ENCODE measurements at regions not wholly inside any gene's neighbourhood (a gene's known extent, or its start where the extent isn't known, plus 50 kb on each side); places are given as distances from the start of the nearest gene placed in this dataset.

GRCh38 chr1:104699433-104699832 lies 949.7 kb downstream of the AMY1C start:
- no peak for DNase-seq (ENCODE audit: low read depth)

DNA sequence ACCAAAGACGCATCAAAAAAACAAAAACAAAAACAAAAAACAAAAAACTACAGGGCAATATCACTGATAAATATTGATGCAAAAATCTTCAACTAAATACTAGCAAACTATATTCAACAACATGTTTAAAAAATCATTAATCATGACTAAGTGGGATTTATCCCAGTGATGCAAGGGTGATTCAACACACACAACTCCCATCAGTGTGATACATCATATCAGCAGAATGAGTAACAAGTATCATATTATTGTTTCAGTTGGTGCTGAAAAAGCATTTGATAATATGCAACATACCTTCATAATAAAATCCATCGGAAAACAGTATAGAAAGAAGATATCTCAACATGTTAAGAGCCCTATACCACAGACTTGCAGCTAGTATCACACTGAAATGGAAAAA lies 953.0 kb downstream of the AMY1C start:
- DNase-seq (ENCODE audit: low read depth), result no peak

GRCh38 chr1:104706631-104707147 lies 957.0 kb downstream of the AMY1C start:
- no peak for DNase-seq (ENCODE audit: low read depth)

DNA sequence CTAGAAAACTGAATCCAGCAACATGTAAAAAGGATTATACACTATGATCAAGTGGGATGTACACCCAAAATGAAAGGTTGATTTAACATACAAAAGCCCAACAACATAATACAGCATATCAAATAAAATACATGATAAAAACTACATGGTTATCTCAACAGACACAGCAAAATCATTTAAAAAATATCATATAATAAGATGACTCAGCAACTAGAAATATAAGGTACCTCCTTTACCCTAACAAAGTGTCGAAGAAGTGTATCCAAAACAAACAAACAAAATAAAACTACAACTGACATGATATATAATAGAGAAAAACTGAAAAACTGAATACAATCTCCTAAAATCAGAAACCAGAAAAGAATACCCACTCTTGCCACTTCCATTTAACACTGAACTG lies 969.1 kb downstream of the AMY1C start:
- no peak for DNase-seq (ENCODE audit: low read depth)

DNA sequence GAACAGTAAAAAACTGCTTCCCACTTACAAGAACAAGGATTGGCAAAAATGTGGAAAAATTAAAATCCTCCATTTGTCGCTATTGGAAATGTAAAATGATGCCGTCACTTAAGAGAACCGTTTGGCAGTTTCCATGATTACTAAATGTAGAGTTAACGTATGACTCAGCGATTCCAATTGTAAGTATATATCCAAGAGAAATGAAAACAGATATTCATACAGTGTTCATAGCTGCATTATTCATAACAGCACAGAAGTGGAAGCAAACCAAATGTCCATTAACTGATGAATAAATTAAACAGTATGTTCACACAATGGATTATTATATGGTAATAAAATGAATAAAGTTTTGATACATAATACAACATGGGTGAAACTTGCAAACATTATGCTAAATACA lies 971.0 kb downstream of the AMY1C start:
- no peak for DNase-seq (ENCODE audit: low read depth)

DNA sequence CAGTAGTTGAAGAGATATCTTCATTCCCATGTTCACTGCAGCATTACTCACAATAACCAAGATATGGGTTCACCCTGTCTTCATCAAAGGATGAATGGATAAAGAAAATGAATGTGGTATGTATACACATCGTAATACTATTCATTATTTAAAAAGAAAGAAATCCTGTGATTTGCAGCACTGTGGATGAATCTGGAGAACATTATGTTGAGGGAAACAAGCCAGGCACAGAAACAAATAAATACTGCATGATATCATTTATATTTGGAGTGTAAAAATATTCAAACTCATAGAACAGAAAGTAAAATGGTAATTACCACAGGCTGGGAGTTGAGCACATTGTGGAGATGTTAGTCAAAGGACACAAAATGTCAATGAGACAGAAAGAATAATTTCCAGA lies 977.2 kb downstream of the AMY1C start:
- DNase-seq (ENCODE audit: low read depth), result no peak

GRCh38 chr1:104733866-104734265 lies 984.2 kb downstream of the AMY1C start:
- no peak for DNase-seq (ENCODE audit: low read depth)

- no peak for DNase-seq (ENCODE audit: low read depth)
Measured at GRCh38 chr1:104745875-104746274, 996.2 kb downstream of the AMY1C start.

GRCh38 chr1:104746994-104747393 lies 997.3 kb downstream of the AMY1C start:
- DNase-seq (ENCODE audit: low read depth), result no peak

DNA sequence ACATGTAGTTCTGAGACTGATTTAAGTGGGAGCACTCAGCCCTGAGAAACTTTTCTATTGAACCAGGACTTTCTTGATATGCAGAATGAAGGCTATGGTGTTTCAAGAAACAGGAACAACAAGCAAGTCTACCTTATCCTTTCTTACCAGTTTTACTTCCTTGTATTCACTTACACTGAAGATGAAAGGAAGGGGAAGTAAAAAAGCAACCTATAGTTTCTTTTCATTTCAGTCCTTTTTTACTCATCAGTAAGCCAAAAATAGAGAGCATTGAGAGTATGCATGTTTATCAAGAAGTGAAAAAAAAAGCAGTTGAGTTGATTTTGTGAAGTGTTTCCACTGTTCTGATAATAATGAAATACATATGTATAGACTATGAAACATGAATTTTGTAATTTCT lies 1010.3 kb downstream of the AMY1C start:
- no peak for DNase-seq (ENCODE audit: low read depth)

GRCh38 chr1:104761961-104762570 lies 1012.4 kb downstream of the AMY1C start:
- no peak for DNase-seq (ENCODE audit: low read depth)

DNA sequence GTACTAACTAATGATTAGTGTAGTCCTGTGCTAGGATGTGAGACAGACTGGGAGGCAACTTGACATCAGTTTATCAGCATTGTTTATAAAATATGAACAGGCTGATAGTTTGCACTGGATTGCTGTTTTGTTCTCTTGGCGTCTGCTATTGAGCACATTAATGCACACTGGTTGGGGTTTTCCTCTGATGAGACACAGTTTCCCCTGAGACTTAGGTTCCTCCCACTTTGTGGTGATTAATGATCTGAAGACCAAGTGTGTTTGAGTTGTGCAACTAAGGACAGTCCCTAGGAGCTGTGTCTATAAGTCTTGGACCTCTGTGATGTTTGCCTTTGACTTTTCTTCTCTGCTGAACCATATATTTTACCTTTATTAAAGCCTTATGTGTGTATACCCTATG lies 1015.4 kb downstream of the AMY1C start:
- no peak for DNase-seq (ENCODE audit: low read depth)

- DNase-seq (ENCODE audit: low read depth), result no peak
Measured at GRCh38 chr1:104768466-104768865, 1018.8 kb downstream of the AMY1C start.

DNA sequence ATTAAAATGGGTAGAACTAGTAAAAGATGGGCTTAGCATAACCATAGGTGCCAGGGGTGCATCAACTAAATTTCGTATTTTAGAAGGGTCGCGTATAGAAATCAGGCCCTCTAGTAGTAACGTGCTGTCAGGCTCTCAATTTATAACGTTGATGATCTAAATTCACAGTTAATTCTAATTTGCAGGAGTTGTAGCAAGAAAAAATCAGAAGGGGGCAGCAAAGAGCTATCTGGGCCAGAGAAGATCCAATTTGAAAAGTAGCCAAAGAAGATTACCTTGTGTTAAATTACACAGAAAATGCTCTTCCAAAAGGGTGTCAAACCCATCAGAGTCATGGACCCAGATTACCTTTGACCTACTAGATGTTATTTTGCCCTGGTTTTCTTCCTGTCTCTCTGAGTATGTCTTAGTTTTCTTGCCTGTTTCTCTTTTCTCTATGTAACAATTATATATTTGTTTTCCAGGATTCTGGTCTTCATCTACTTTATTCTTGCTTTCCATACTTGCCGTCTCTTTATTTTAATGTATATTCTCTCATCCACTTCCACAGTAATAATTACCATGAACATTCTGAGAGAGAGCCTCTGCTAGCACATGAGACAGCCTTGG lies 1030.9 kb downstream of the AMY1C start:
- DNase-seq (ENCODE audit: low read depth), result peak; percentile 1

GRCh38 chr1:104785575-104786187 lies 1036.0 kb downstream of the AMY1C start:
- DNase-seq (ENCODE audit: low read depth), result no peak

DNA sequence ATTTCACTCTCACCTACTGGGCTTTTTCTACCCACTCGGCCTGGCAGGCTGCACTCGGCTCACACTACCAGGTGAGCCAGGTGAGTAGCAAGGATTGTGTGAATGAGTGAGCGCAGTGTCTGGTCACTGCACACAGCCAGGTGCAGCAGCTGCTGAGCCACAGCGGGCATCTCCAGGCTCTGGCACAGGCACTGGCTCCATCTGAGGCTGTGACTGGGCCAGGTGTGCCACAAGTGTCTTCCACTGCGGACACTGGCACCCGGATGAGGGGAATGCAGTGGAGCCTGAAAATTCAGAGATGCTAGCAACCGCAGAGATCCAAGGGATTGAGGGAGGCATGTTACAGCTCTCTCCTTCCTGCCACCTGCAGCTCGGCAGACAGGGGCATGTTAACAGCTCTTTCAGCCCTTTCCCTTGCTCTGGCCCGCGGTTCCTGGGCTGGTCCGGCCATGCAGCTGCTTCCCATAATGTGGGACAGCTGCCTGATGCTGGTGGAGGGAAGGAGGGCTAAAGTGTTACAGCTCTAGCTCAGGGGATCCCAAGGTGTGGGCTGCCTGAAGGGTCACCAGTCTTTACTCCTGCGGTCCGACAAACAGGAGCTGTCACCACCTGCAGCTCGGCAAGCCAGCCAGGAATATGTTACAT lies 1038.3 kb downstream of the AMY1C start:
- no peak for DNase-seq (ENCODE audit: low read depth)

DNA sequence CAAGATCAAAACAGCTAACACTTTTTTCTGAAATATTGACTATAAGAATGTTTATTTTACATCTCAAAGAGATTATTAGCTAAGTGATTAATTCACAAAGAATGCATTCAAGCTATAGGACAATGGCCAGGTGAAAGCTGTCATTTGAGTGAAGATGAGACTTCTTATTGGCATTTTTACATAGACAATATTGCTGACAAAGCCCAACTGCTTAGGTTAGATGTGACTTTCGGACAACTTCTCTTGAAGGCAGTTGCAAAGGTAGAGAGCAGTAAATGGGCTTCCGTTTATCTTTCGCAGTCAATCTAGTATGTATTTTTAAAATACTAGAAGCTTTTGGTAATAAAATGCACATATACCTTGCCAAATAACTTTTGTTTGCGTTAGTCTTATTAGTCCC lies 1041.3 kb downstream of the AMY1C start:
- no peak for DNase-seq (ENCODE audit: low read depth)

GRCh38 chr1:104794035-104794434 lies 1044.3 kb downstream of the AMY1C start:
- no peak for DNase-seq (ENCODE audit: low read depth)

GRCh38 chr1:104795931-104796330 lies 1046.2 kb downstream of the AMY1C start:
- DNase-seq (ENCODE audit: low read depth), result no peak

DNA sequence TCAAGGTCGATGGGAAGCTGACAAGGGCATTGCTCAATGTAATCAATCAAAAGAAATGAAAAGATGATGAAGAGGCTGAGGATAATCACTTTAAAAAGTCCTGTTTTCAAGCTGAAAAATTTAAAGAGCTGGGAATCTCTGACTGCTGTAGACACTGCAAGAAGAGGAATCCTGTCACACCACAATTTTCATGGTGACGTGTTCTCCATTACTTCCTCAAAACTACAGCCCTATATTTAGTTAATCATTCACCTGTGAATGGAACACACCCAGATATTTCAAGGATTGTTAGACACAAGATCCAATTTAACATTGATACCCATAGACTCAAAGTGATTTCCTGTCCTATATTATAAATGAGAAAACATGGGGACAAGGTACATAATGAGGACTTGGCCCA lies 1048.3 kb downstream of the AMY1C start:
- no peak for DNase-seq (ENCODE audit: low read depth)

DNA sequence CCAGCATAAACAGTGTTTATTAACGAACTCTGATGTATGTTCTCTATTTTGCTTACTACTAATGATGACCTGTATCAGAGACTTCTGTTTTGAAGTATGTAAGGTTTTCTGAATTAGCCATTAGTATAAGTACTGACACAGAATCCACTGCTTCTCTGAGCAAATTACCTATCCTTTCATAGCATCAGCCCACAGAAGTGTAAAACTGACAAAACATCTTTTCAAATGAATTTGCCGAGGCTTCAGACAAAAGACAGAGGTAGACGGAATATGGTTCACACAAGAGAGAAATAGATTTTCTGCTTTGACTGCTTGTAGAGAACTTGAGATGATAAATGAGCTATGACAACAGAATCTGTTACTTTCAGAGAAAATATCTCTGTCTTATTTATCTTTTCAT lies 1051.6 kb downstream of the AMY1C start:
- DNase-seq (ENCODE audit: low read depth), result no peak

DNA sequence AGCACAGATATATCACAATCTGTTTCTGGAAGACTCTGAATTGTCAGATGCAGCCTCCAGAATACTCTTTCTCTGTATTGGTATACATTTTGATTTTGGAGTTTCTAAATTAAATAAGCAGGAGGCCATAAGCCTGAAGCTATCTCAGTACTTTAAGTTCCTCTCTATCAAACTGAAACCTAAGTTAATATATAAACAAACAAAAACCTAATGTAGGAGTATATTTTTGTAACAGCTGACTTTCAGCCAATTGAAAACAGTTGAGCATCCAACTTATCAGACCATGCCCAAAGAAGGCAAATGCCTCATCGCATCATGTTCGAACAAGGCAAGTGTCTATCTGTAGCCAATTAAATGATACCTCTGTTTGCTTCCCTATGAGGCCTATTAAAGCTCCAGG lies 1054.4 kb downstream of the AMY1C start:
- DNase-seq (ENCODE audit: low read depth), result no peak

DNA sequence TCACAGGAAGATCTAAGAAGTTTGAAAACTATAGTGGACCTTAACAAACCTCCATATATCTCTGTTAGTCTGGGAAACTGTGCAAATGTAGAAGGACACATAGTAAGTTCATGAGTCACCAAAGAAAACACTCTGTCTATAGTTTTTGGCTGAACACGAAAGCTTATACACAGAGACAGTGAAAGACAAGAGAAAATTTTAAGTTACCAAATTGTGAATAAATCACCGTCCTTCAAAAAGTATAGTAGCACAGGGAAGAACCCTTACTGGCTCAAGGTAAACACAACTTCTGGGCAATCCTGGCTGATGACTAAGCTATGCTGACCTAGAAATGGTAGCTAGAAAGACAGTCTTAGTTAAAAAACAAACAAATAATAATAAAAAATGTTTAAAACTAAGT lies 1057.9 kb downstream of the AMY1C start:
- no peak for DNase-seq (ENCODE audit: low read depth)

Measured in HS-27A (cell line).